HEK293 (cell line): ENCODE measurements at regions not wholly inside any gene's neighbourhood (a gene's known extent, or its start where the extent isn't known, plus 50 kb on each side); places are given as distances from the start of the nearest gene placed in this dataset.

Experiments
- ZEB2 ChIP-seq: fragments of 450-650 bp; formaldehyde crosslinking; IDR thresholded peaks from 2 replicates; pipeline ENCODE4 v1.5.1; 2016; ENCODE audit warnings: missing biosample characterization, missing genetic modification characterization
- ZNF274 ChIP-seq, 2 experiments: fragments of 200-500 bp in 1 of 2; fragments of 450-650 bp in 1 of 2; sonication (Bioruptor generic) in 1 of 2; formaldehyde crosslinking in 1 of 2; IDR thresholded peaks; 2 replicates each; pipeline versions ENCODE4 v1.5.1 to v1.6.1; 2014 to 2016; ENCODE audit warnings: borderline replicate concordance in 1 of 2, inconsistent platforms in 1 of 2, low read length in 1 of 2, missing biosample characterization in 1 of 2, missing genetic modification characterization in 1 of 2
- TF ChIP-seq, protein P1 (sequence below): fragments of 450-650 bp; formaldehyde crosslinking; IDR thresholded peaks from 2 replicates; pipeline ENCODE4 v1.5.1; 2016; ENCODE audit warnings: missing biosample characterization, missing genetic modification characterization

DNA sequence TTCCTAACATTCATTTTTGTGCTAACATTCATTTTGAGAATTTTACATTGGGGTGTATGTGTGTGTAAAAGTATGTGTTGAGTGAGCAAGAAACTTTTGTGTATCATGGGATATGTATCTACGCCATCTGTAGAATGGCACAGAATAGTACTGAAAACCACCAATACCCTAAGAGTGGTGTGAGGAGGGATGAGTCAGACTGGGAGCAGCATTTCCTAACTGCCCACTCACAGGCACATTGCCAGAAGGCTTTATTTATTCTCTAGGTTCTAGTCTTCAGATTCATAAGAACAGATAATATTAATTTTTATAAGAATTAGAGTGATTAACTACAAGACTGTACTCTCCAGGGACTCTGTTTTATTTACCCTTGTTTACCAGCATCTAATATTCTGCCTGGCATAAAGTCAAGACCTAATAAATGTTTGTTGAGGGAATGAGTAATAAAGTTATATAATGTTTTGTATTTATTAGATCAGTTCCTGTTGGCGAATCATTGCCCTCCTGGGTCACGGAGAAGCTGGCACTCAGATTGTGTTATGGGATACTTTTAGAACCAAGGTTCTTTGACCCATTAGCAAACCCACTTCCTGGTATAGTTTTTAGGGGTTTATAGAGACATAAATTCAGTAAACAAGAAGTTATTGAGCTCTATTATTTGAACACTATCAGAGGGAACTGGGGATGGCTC lies 159.1 kb upstream of the PPP2R2B start:
- TF ChIP-seq ZEB2 (no peak), ZNF274 (IDR thresholded peaks at IDR 0.05; ENCODE audit: low read length) (no peak), ZNF274 (tag by site-specific recombination; IDR thresholded peaks at IDR 0.05; ENCODE audit: borderline replicate concordance) (no peak)
- TF ChIP-seq, protein P1, sequence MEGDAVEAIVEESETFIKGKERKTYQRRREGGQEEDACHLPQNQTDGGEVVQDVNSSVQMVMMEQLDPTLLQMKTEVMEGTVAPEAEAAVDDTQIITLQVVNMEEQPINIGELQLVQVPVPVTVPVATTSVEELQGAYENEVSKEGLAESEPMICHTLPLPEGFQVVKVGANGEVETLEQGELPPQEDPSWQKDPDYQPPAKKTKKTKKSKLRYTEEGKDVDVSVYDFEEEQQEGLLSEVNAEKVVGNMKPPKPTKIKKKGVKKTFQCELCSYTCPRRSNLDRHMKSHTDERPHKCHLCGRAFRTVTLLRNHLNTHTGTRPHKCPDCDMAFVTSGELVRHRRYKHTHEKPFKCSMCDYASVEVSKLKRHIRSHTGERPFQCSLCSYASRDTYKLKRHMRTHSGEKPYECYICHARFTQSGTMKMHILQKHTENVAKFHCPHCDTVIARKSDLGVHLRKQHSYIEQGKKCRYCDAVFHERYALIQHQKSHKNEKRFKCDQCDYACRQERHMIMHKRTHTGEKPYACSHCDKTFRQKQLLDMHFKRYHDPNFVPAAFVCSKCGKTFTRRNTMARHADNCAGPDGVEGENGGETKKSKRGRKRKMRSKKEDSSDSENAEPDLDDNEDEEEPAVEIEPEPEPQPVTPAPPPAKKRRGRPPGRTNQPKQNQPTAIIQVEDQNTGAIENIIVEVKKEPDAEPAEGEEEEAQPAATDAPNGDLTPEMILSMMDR = no peak
